ENCODE measurements at regions not wholly inside any gene's neighbourhood (a gene's known extent, or its start where the extent isn't known, plus 50 kb on each side); places are given as distances from the start of the nearest gene placed in this dataset.
"Not testable (repeated sequence)": the region's sequence is repeated elsewhere in the genome, so short reads cannot be mapped to it uniquely, and the experiment has no call there.

GRCh38 chr13:83008212-83008929 is 873.9 kb downstream of the SLITRK1 start:
- no peaks in the 10 kb centered on the region for H3K4me1 ChIP-seq (ENCODE audit: control insufficient read depth, insufficient read depth, low read length)
- H3K9me3 ChIP-seq (ENCODE audit: control insufficient read depth, insufficient read depth, low read length): no peaks in the 10 kb centered on the region
- no peaks in the 10 kb centered on the region for H3K36me3 ChIP-seq (ENCODE audit: control insufficient read depth, insufficient read depth, low read length)
- no peak overlapping the region for H3K4me3 ChIP-seq (ENCODE audit: low read depth, low read length)
- no peak overlapping the region for H3K9ac ChIP-seq (ENCODE audit: low read depth, low read length)
- no peaks in the 10 kb centered on the region for H3K27me3 ChIP-seq (ENCODE audit: control insufficient read depth, insufficient read depth, low read length)

DNA sequence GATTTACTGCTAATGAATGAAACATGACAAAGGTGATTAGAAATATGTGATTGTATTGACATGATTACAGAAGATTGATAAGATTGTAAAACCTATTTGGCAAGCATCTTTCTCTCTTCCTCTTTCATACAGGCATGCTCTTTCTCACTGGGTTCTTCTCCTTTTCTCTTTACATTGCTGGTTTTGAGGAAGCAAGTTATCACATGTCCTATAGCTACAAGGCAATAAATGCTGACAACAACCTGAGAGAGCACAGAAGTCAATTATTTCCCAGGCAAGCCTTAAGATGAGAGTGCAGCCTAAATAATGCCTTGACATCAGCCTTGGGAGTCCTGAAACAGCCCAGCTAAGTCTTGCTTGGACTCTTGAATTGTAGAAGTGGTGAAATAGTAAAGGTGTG is 875.0 kb downstream of the SLITRK1 start:
- Histone ChIP-seq H3K9me3 (ENCODE audit: control insufficient read depth, insufficient read depth, low read length) (no peaks in the 10 kb centered on the region), H3K4me3 (ENCODE audit: low read depth, low read length) (no peak overlapping the region), H3K9ac (ENCODE audit: low read depth, low read length) (no peak overlapping the region), H3K36me3 (ENCODE audit: control insufficient read depth, insufficient read depth, low read length) (no peaks in the 10 kb centered on the region), H3K27me3 (ENCODE audit: control insufficient read depth, insufficient read depth, low read length) (no peaks in the 10 kb centered on the region), H3K4me1 (ENCODE audit: control insufficient read depth, insufficient read depth, low read length) (no peaks in the 10 kb centered on the region)

- Histone ChIP-seq H3K9me3 (ENCODE audit: control insufficient read depth, insufficient read depth, low read length) (no peaks in the 10 kb centered on the region), H3K4me1 (ENCODE audit: control insufficient read depth, insufficient read depth, low read length) (no peaks in the 10 kb centered on the region), H3K9ac (ENCODE audit: low read depth, low read length) (no peak overlapping the region), H3K27me3 (ENCODE audit: control insufficient read depth, insufficient read depth, low read length) (no peaks in the 10 kb centered on the region), H3K4me3 (ENCODE audit: low read depth, low read length) (no peak overlapping the region), H3K36me3 (ENCODE audit: control insufficient read depth, insufficient read depth, low read length) (no peaks in the 10 kb centered on the region)
Measured at GRCh38 chr13:83003185-83003584, 879.1 kb downstream of the SLITRK1 start.

- no peaks in the 10 kb centered on the region for H3K4me1 ChIP-seq (ENCODE audit: control insufficient read depth, insufficient read depth, low read length)
- H3K27me3 ChIP-seq (ENCODE audit: control insufficient read depth, insufficient read depth, low read length): no peaks in the 10 kb centered on the region
- H3K36me3 ChIP-seq (ENCODE audit: control insufficient read depth, insufficient read depth, low read length): no peaks in the 10 kb centered on the region
- H3K9me3 ChIP-seq (ENCODE audit: control insufficient read depth, insufficient read depth, low read length): no peaks in the 10 kb centered on the region
- no peak overlapping the region for H3K9ac ChIP-seq (ENCODE audit: low read depth, low read length)
- H3K4me3 ChIP-seq (ENCODE audit: low read depth, low read length): no peak overlapping the region
Measured at GRCh38 chr13:82993417-82993816, 888.9 kb downstream of the SLITRK1 start.

DNA sequence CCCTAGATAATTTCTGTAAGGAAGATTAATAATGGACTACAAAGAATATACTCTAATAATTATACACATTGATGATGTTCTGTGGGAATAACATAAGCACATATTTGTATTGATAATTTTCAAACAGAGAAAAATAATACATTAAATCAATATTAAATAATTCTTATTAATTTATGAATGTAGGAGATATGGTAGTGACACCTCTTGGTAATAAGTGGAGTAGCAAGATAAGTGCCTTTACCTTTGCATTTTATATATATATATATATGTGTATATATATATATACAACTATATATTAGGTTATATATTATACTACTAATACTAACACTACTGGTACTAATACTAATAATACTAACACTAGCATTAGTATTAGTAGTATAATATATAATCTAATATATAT is 905.8 kb downstream of the SLITRK1 start:
- no peak overlapping the region for H3K9ac ChIP-seq (ENCODE audit: low read depth, low read length)
- H3K9me3 ChIP-seq (ENCODE audit: control insufficient read depth, insufficient read depth, low read length): no peaks in the 10 kb centered on the region
- H3K36me3 ChIP-seq (ENCODE audit: control insufficient read depth, insufficient read depth, low read length): no peaks in the 10 kb centered on the region
- no peaks in the 10 kb centered on the region for H3K4me1 ChIP-seq (ENCODE audit: control insufficient read depth, insufficient read depth, low read length)
- H3K27me3 ChIP-seq (ENCODE audit: control insufficient read depth, insufficient read depth, low read length): no peaks in the 10 kb centered on the region
- H3K4me3 ChIP-seq (ENCODE audit: low read depth, low read length): no peak overlapping the region

GRCh38 chr13:82963226-82964099 is 918.8 kb downstream of the SLITRK1 start:
- H3K27me3 ChIP-seq (ENCODE audit: control insufficient read depth, insufficient read depth, low read length): no peaks in the 10 kb centered on the region
- H3K9me3 ChIP-seq (ENCODE audit: control insufficient read depth, insufficient read depth, low read length): no peaks in the 10 kb centered on the region
- no peak overlapping the region for H3K4me3 ChIP-seq (ENCODE audit: low read depth, low read length)
- no peak overlapping the region for H3K9ac ChIP-seq (ENCODE audit: low read depth, low read length)
- no peaks in the 10 kb centered on the region for H3K4me1 ChIP-seq (ENCODE audit: control insufficient read depth, insufficient read depth, low read length)
- H3K36me3 ChIP-seq (ENCODE audit: control insufficient read depth, insufficient read depth, low read length): no peaks in the 10 kb centered on the region

- no peaks in the 10 kb centered on the region for H3K9me3 ChIP-seq (ENCODE audit: control insufficient read depth, insufficient read depth, low read length)
- no peak overlapping the region for H3K4me3 ChIP-seq (ENCODE audit: low read depth, low read length)
- H3K4me1 ChIP-seq (ENCODE audit: control insufficient read depth, insufficient read depth, low read length): no peaks in the 10 kb centered on the region
- no peak overlapping the region for H3K9ac ChIP-seq (ENCODE audit: low read depth, low read length)
- no peaks in the 10 kb centered on the region for H3K27me3 ChIP-seq (ENCODE audit: control insufficient read depth, insufficient read depth, low read length)
- H3K36me3 ChIP-seq (ENCODE audit: control insufficient read depth, insufficient read depth, low read length): no peaks in the 10 kb centered on the region
Measured at GRCh38 chr13:82962397-82962796, 919.9 kb downstream of the SLITRK1 start.

DNA sequence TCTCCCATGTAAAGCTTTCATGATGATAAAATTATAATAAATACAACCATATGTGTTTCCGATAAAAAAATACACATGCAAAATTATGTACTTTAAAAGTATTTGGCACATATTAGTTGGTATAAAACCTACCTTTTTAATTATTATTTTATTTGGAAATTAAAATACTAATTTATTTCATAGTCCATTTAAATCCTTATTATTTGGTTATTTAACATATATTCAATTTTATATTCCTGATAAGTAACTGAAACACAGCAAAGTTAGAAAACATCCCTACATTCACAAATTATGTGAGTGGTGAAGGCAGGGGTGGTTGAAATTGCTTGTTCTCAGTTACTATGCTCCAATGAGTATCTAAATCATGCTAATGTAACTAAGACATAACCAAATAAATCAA is 920.5 kb downstream of the SLITRK1 start:
- no peak overlapping the region for H3K4me3 ChIP-seq (ENCODE audit: low read depth, low read length)
- no peaks in the 10 kb centered on the region for H3K36me3 ChIP-seq (ENCODE audit: control insufficient read depth, insufficient read depth, low read length)
- H3K27me3 ChIP-seq (ENCODE audit: control insufficient read depth, insufficient read depth, low read length): no peaks in the 10 kb centered on the region
- H3K9me3 ChIP-seq (ENCODE audit: control insufficient read depth, insufficient read depth, low read length): no peaks in the 10 kb centered on the region
- no peak overlapping the region for H3K9ac ChIP-seq (ENCODE audit: low read depth, low read length)
- no peaks in the 10 kb centered on the region for H3K4me1 ChIP-seq (ENCODE audit: control insufficient read depth, insufficient read depth, low read length)

- not testable (repeated sequence) for H3K4me1 ChIP-seq (ENCODE audit: control insufficient read depth, insufficient read depth, low read length); H3K27me3 ChIP-seq (ENCODE audit: control insufficient read depth, insufficient read depth, low read length); H3K9me3 ChIP-seq (ENCODE audit: control insufficient read depth, insufficient read depth, low read length); H3K9ac ChIP-seq (ENCODE audit: low read depth, low read length); H3K4me3 ChIP-seq (ENCODE audit: low read depth, low read length); H3K36me3 ChIP-seq (ENCODE audit: control insufficient read depth, insufficient read depth, low read length)
Measured at GRCh38 chr13:82952336-82952735, 929.9 kb downstream of the SLITRK1 start.

DNA sequence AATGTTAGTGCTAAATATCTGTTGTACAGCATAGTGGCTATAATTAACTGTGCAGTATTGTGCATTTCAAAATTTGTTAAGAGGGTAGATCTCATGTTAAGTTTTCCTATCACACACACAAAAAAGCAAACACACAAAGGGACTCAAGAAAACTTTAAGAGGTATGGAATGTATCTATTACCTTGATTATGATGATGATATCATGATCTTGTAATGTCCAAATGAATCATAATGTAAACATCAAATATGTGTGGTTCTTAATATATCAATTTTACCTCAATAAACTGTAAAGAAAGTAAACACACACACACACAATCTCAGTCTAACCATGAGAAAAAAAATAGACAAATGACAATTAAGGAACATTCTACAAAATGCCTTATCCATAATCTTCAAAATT is 934.6 kb downstream of the SLITRK1 start:
- Histone ChIP-seq H3K36me3 (ENCODE audit: control insufficient read depth, insufficient read depth, low read length) (no peaks in the 10 kb centered on the region), H3K4me3 (ENCODE audit: low read depth, low read length) (no peak overlapping the region), H3K27me3 (ENCODE audit: control insufficient read depth, insufficient read depth, low read length) (no peaks in the 10 kb centered on the region), H3K4me1 (ENCODE audit: control insufficient read depth, insufficient read depth, low read length) (no peaks in the 10 kb centered on the region), H3K9ac (ENCODE audit: low read depth, low read length) (no peak overlapping the region), H3K9me3 (ENCODE audit: control insufficient read depth, insufficient read depth, low read length) (no peaks in the 10 kb centered on the region)

DNA sequence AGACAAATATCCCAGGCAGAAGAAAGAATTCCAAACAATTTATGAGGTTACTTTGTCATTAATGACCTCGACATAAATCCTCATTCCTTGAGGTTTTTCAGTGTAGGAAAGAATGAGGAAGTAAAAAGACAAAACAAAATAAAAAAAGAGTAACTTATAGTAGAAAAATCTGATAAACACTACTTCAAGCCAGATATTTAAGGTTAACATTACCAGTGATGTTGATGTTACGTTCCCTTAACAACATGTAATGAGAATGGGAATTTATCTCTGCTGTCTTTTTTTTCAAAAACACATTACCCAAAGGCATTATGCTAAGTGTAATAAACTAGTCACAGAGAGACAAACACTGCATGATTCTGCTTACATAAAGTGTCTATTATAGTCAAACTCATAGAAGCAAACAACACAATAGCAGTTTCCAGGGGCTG is 935.1 kb downstream of the SLITRK1 start:
- Histone ChIP-seq H3K27me3 (ENCODE audit: control insufficient read depth, insufficient read depth, low read length) (no peaks in the 10 kb centered on the region), H3K36me3 (ENCODE audit: control insufficient read depth, insufficient read depth, low read length) (no peaks in the 10 kb centered on the region), H3K9me3 (ENCODE audit: control insufficient read depth, insufficient read depth, low read length) (no peaks in the 10 kb centered on the region), H3K4me1 (ENCODE audit: control insufficient read depth, insufficient read depth, low read length) (no peaks in the 10 kb centered on the region), H3K4me3 (ENCODE audit: low read depth, low read length) (no peak overlapping the region), H3K9ac (ENCODE audit: low read depth, low read length) (no peak overlapping the region)

DNA sequence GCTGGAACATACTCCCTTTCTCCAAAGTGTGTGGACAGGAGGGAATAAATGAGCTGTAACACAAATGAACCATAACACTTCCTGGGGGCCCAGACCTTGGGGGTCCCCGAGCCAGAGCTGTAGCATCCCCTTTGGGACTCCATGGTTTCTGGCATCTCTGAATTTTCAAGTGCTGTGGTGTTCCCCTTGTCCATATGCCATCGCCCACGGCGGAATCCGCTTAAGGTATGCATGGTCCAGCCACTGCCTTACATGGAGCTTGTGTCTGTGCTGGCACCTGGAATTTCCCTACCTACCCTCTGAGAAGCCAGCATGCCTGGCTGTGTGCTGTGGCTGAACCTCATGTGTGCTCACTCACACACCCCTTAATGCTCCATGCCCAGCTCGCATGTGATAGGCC is 943.6 kb downstream of the SLITRK1 start:
- Histone ChIP-seq H3K4me1 (ENCODE audit: control insufficient read depth, insufficient read depth, low read length) (no peaks in the 10 kb centered on the region), H3K36me3 (ENCODE audit: control insufficient read depth, insufficient read depth, low read length) (no peaks in the 10 kb centered on the region), H3K9ac (ENCODE audit: low read depth, low read length) (no peak overlapping the region), H3K9me3 (ENCODE audit: control insufficient read depth, insufficient read depth, low read length) (peaks cover 8% of the 10 kb centered on the region), H3K4me3 (ENCODE audit: low read depth, low read length) (no peak overlapping the region), H3K27me3 (ENCODE audit: control insufficient read depth, insufficient read depth, low read length) (no peaks in the 10 kb centered on the region)
